HL-60 (cell line): ENCODE measurements at regions not wholly inside any gene's neighbourhood (a gene's known extent, or its start where the extent isn't known, plus 50 kb on each side); places are given as distances from the start of the nearest gene placed in this dataset.

Experiments used
- DNase-seq, 2 experiments: peaks; one replicate each; pipeline ENCODE4 v3.0.0-alpha.2; 2010 to 2020; ENCODE audit warnings: low read depth in 1 of 2, low spot score in 1 of 2
- H3K27ac ChIP-seq: fragments of 250-450 bp; sonication (Bioruptor Pico); replicated peaks from 2 replicates; pipeline ENCODE4 v1.5.1; 2020; ENCODE audit warnings: mild to moderate bottlenecking, moderate library complexity
- H3K27me3 ChIP-seq: fragments of 250-450 bp; sonication (Bioruptor Pico); 2 replicates; pipeline ENCODE4 v1.5.1; 2021; ENCODE audit warnings: mild to moderate bottlenecking, moderate library complexity; ENCODE audit not compliant: insufficient read depth, poor library complexity, severe bottlenecking
- H3K4me3 ChIP-seq: replicated peaks from 2 replicates; pipeline ENCODE4 v1.5.1; 2011; ENCODE audit warnings: mild to moderate bottlenecking, control low read depth, low read length; ENCODE audit not compliant: insufficient read depth
- CTCF ChIP-seq: IDR thresholded peaks from one replicate; pipeline ENCODE4 v1.5.1; 2011; ENCODE audit warnings: low read length, control low read depth, inconsistent platforms; ENCODE audit not compliant: insufficient read depth
- GABPA ChIP-seq: IDR thresholded peaks from 2 replicates; pipeline ENCODE4 v1.6.1; 2012; ENCODE audit warnings: low read depth
- POLR2AphosphoS5 ChIP-seq: IDR thresholded peaks from 2 replicates; pipeline ENCODE4 v1.6.1; 2012; ENCODE audit warnings: low read depth
- REST ChIP-seq: IDR thresholded peaks from 2 replicates; pipeline ENCODE4 v1.6.1; 2012; ENCODE audit warnings: low read depth; ENCODE audit not compliant: insufficient replicate concordance
- SPI1 ChIP-seq: IDR thresholded peaks from 2 replicates; pipeline ENCODE4 v1.6.1; 2012; ENCODE audit warnings: low read depth, mild to moderate bottlenecking, borderline replicate concordance

DNA sequence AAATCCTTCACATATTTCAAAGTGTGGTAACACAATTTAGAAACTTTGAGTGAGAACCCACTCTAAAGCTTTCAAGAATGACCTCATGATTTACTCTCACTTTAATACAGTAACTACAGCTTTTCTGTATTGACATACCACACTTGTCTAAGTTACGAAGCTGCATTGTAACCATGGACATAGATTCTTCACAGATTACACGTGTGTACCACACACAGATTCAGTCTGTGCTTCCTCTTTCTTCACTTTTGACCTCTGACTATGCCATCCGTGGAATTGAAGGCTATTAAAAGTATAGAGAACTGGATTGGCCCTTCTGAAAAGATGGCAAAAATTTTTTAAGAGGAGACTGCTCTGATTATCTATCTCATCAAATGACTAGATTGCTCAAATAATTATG, 172.7 kb downstream of the TANC2 start:
- no peak for DNase-seq
- no peak overlapping the region for H3K27ac ChIP-seq
- TF ChIP-seq GABPA: no peak
- no peak for TF ChIP-seq CTCF
- no peak for TF ChIP-seq POLR2AphosphoS5
- no peak for TF ChIP-seq SPI1
- no peak for TF ChIP-seq REST
- no peak overlapping the region for H3K4me3 ChIP-seq
- no peaks in the 10 kb centered on the region for H3K27me3 ChIP-seq

DNA sequence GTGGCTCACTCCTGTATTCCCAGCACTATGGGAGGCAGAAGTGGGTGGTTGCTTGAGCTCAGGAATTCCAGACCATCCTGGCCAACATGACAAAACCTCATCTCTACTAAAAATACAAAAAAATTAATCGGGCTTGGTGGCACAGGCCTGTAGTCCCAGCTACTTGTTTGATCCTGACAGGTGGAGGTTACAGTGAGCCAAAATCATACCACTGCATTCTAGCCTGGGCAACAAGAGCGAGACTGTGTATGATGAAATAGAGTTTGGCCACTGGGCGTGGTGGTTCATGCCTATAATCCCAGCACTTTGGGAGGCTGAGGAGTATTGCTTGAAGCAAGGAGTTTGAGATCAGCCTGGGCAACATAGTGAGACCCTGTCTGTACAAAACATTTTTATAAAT, 173.3 kb downstream of the TANC2 start:
- Histone ChIP-seq H3K27ac (no peak overlapping the region), H3K4me3 (no peak overlapping the region), H3K27me3 (no peaks in the 10 kb centered on the region)
- TF ChIP-seq GABPA (no peak), SPI1 (no peak), POLR2AphosphoS5 (no peak)
- no peak for DNase-seq

GRCh38 chr17:63140255-63140654, 174.2 kb downstream of the TANC2 start:
- Histone ChIP-seq H3K4me3 (no peak overlapping the region), H3K27ac (no peak overlapping the region), H3K27me3 (no peaks in the 10 kb centered on the region)
- peak; percentile 92 for TF ChIP-seq SPI1
- peak; percentile 25 for TF ChIP-seq REST
- TF ChIP-seq GABPA: no peak
- peak; percentile 33; the same call in 1 of the 2 replicates for TF ChIP-seq POLR2AphosphoS5
- no peak for TF ChIP-seq CTCF
- peak in 1 of 2 experiments; percentile 42 for DNase-seq

DNA sequence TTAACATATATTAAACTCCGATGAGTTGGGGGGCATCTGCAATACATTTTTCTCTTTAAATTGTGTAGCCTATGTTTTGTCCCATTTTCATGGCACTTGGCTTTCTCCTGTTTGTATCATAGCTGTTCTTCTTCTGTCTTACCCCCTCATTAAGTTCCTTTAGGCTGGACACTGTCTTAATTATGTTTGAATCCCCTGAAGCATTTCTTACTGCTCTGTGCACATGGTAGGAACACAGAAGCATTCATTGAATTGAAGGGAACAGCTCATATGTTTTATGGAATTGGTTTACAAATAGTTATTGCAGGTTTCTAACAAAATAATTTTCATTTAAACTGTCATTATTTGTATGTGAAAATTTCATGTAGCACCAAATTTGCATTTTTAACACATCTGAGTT, 176.8 kb downstream of the TANC2 start:
- H3K27me3 ChIP-seq: no peaks in the 10 kb centered on the region
- H3K27ac ChIP-seq: no peak overlapping the region
- DNase-seq: no peak
- TF ChIP-seq SPI1: no peak
- TF ChIP-seq POLR2AphosphoS5: no peak
- no peak for TF ChIP-seq GABPA
- no peak for TF ChIP-seq REST
- TF ChIP-seq CTCF: no peak
- H3K4me3 ChIP-seq: no peak overlapping the region
